Astrocyte (in vitro differentiated cells and primary cell): ENCODE measurements at regions not wholly inside any gene's neighbourhood (a gene's known extent, or its start where the extent isn't known, plus 50 kb on each side); places are given as distances from the start of the nearest gene placed in this dataset.

ENCODE experiments used
- DNase-seq: peaks from one replicate; pipeline ENCODE4 v3.0.0-alpha.2; 2010; ENCODE audit warnings: low read depth
- FAIRE-seq: peaks from 2 replicates; lab custom pipeline; 2011; peaks lifted over from hg19 to GRCh38; lab: Jason Lieb, UNC
- H2AFZ ChIP-seq: 2 replicates; pipeline ENCODE4 v1.6.0; 2012; ENCODE audit warnings: low read depth, low read length, inconsistent platforms
- H3K27ac ChIP-seq: 2 replicates; pipeline ENCODE4 v1.5.1; 2011; ENCODE audit warnings: low read depth, low read length, inconsistent platforms
- H3K27me3 ChIP-seq: 2 replicates; pipeline ENCODE4 v1.6.0; 2011; ENCODE audit warnings: low read length, inconsistent platforms; ENCODE audit not compliant: insufficient read depth
- H3K36me3 ChIP-seq: 2 replicates; pipeline ENCODE4 v1.5.1; 2011; ENCODE audit warnings: low read length, inconsistent platforms; ENCODE audit not compliant: insufficient read depth
- H3K4me1 ChIP-seq: 2 replicates; pipeline ENCODE4 v1.5.1; 2011; ENCODE audit warnings: low read length, inconsistent platforms; ENCODE audit not compliant: insufficient read depth
- H3K4me2 ChIP-seq: 2 replicates; pipeline ENCODE4 v1.6.0; 2012; ENCODE audit warnings: low read length, inconsistent platforms
- H3K4me3 ChIP-seq: 2 replicates; pipeline ENCODE4 v1.5.1; 2011; ENCODE audit warnings: low read depth, mild to moderate bottlenecking, low read length, inconsistent platforms; ENCODE audit not compliant: insufficient read depth
- H3K79me2 ChIP-seq: 2 replicates; pipeline ENCODE4 v1.6.0; 2012; ENCODE audit warnings: mild to moderate bottlenecking, low read length, inconsistent platforms; ENCODE audit not compliant: insufficient read depth
- H3K9ac ChIP-seq: 2 replicates; pipeline ENCODE4 v1.6.0; 2012; ENCODE audit warnings: mild to moderate bottlenecking, low read length, inconsistent platforms
- H3K9me3 ChIP-seq: 2 replicates; pipeline ENCODE4 v1.5.1; 2012; ENCODE audit warnings: low read depth, mild to moderate bottlenecking, low read length, inconsistent platforms; ENCODE audit not compliant: insufficient read depth
- H4K20me1 ChIP-seq: 2 replicates; pipeline ENCODE4 v1.6.0; 2012; ENCODE audit warnings: low read length, inconsistent platforms; ENCODE audit not compliant: insufficient read depth
- H3K27ac Mint-ChIP-seq: one replicate; pipeline ENCODE4 v1.8.0; 2021; ENCODE audit warnings: mild to moderate bottlenecking, mixed read lengths; ENCODE audit not compliant: unreplicated experiment
- H3K27me3 Mint-ChIP-seq: one replicate; pipeline ENCODE4 v1.8.0; 2021; ENCODE audit warnings: low read depth, mixed read lengths; ENCODE audit not compliant: unreplicated experiment
- H3K36me3 Mint-ChIP-seq: one replicate; pipeline ENCODE4 v1.8.0; 2021; ENCODE audit warnings: low read depth, mixed read lengths; ENCODE audit not compliant: unreplicated experiment
- H3K4me1 Mint-ChIP-seq: one replicate; pipeline ENCODE4 v1.8.0; 2021; ENCODE audit warnings: low read depth, mixed read lengths; ENCODE audit not compliant: unreplicated experiment
- H3K4me3 Mint-ChIP-seq: one replicate; pipeline ENCODE4 v1.8.0; 2021; ENCODE audit warnings: mild to moderate bottlenecking, moderate library complexity, mixed read lengths; ENCODE audit not compliant: unreplicated experiment
- H3K9me3 Mint-ChIP-seq: one replicate; pipeline ENCODE4 v1.8.0; 2021; ENCODE audit warnings: mild to moderate bottlenecking, mixed read lengths; ENCODE audit not compliant: unreplicated experiment
- EZH2 ChIP-seq: IDR thresholded peaks from 2 replicates; pipeline ENCODE4 v1.6.1; 2012; ENCODE audit warnings: mild to moderate bottlenecking, low read length, inconsistent platforms; ENCODE audit not compliant: insufficient read depth
- TF ChIP-seq, protein P1 (sequence below): IDR thresholded peaks from 2 replicates; pipeline ENCODE4 v1.5.1; 2011; ENCODE audit warnings: low read depth, mild to moderate bottlenecking, inconsistent platforms, low read length, moderate library complexity; ENCODE audit not compliant: insufficient read depth

DNA sequence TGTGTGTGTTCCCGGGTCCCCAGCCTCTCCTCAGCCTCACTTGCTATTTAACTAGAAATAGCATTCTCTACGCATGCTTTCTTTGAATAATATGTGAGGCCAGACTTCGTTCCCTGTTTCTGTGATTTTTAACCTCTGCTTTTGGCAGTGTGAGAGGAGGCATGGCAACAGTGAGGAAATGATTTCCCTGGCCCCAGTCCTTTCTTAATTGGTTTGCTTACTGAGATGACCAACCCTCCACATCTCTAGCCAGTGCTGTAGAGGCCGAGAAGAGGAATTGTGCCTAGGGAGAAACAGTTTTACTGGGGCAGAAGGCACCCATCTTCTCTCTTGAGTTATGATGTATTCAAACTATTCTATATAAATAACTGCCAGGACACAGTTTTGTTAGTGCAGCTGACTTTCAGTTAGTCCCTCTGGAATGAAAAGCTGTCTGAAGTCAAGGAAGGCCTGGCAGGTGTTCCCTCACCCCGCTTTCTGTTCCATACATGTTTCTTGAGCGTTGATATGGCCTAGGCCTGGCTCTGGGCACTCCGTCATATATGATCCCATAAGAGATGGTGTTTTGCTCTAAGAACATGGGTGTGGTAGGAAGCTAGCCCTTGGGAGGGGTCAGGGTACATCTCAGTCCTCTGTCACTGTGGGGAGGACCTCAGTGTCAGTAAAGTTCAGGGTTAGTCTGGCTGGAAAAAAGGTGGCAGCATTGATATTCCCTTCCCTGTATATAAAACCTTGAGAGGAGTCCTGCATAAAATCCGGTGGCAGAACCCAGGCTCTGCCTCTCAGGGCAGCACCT lies 73.7 kb upstream of the NPAS1 start:
- no peak for DNase-seq
- Mint-ChIP-seq H3K27me3 (no peaks in the 10 kb centered on the region), H3K4me3 (no peak overlapping the region), H3K9me3 (no peaks in the 10 kb centered on the region), H3K27ac (no peak overlapping the region), H3K36me3 (peaks cover 33% of the 10 kb centered on the region), H3K4me1 (peaks cover 32% of the 10 kb centered on the region)
- H3K4me1 ChIP-seq, result peaks cover 26% of the 10 kb centered on the region
- H3K27ac ChIP-seq, result peak overlapping the region; percentile 13
- H3K36me3 ChIP-seq, result no peaks in the 10 kb centered on the region
- H4K20me1 ChIP-seq, result peaks cover 44% of the 10 kb centered on the region
- H3K9me3 ChIP-seq, result no peaks in the 10 kb centered on the region
- no peak overlapping the region for H2AFZ ChIP-seq
- no peaks in the 10 kb centered on the region for H3K27me3 ChIP-seq
- H3K4me3 ChIP-seq, result no peak overlapping the region
- peak overlapping the region; percentile 65 for H3K4me2 ChIP-seq
- TF ChIP-seq, protein P1, sequence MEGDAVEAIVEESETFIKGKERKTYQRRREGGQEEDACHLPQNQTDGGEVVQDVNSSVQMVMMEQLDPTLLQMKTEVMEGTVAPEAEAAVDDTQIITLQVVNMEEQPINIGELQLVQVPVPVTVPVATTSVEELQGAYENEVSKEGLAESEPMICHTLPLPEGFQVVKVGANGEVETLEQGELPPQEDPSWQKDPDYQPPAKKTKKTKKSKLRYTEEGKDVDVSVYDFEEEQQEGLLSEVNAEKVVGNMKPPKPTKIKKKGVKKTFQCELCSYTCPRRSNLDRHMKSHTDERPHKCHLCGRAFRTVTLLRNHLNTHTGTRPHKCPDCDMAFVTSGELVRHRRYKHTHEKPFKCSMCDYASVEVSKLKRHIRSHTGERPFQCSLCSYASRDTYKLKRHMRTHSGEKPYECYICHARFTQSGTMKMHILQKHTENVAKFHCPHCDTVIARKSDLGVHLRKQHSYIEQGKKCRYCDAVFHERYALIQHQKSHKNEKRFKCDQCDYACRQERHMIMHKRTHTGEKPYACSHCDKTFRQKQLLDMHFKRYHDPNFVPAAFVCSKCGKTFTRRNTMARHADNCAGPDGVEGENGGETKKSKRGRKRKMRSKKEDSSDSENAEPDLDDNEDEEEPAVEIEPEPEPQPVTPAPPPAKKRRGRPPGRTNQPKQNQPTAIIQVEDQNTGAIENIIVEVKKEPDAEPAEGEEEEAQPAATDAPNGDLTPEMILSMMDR, result no peak
- TF ChIP-seq EZH2, result no peak
- H3K79me2 ChIP-seq, result peaks cover 60% of the 10 kb centered on the region
- FAIRE-seq, result no peak
- peak overlapping the region; percentile 24 for H3K9ac ChIP-seq

GRCh38 chr19:46946611-46947238 lies 72.9 kb upstream of the NPAS1 start:
- no peaks in the 10 kb centered on the region for H3K9me3 Mint-ChIP-seq

More at GRCh38 chr19:46946611-46947238, 72.9 kb upstream of the NPAS1 start:
- Histone ChIP-seq H3K27me3 (no peaks in the 10 kb centered on the region), H3K36me3 (no peaks in the 10 kb centered on the region), H4K20me1 (peaks cover 46% of the 10 kb centered on the region), H3K9me3 (no peaks in the 10 kb centered on the region), H3K4me1 (peaks cover 35% of the 10 kb centered on the region), H3K79me2 (peaks cover 61% of the 10 kb centered on the region), H3K4me3 (no peak overlapping the region), H3K4me2 (no peak overlapping the region), H3K27ac (no peak overlapping the region), H3K9ac (no peak overlapping the region), H2AFZ (no peak overlapping the region)
- no peak overlapping the region for H3K27ac Mint-ChIP-seq
- no peaks in the 10 kb centered on the region for H3K27me3 Mint-ChIP-seq
- DNase-seq (no peak), FAIRE-seq (no peak)
- H3K4me3 Mint-ChIP-seq, result no peak overlapping the region
- peaks cover 40% of the 10 kb centered on the region for H3K4me1 Mint-ChIP-seq
- H3K36me3 Mint-ChIP-seq, result peaks cover 30% of the 10 kb centered on the region
- TF ChIP-seq EZH2, result no peak
- TF ChIP-seq, protein P1, result no peak
